H54 (cell line): ENCODE measurements at regions not wholly inside any gene's neighbourhood (a gene's known extent, or its start where the extent isn't known, plus 50 kb on each side); places are given as distances from the start of the nearest gene placed in this dataset.

Experiments
- DNase-seq: peaks from one replicate; pipeline ENCODE4 v3.0.0; 2011; ENCODE audit warnings: low spot score, mixed read lengths; ENCODE audit not compliant: insufficient read length
- FAIRE-seq: peaks from 3 replicates; lab custom pipeline; 2011; peaks lifted over from hg19 to GRCh38; lab: Jason Lieb, UNC
- POLR2A ChIP-seq: IDR thresholded peaks from 2 replicates; pipeline ENCODE4 v1.6.1; 2011; ENCODE audit warnings: low read depth, mild to moderate bottlenecking, low read length

GRCh38 chr15:39181940-39182339 is 398.9 kb upstream of the THBS1 start:
- DNase-seq (no peak), FAIRE-seq (peak; percentile 36)
- no peak for TF ChIP-seq POLR2A

DNA sequence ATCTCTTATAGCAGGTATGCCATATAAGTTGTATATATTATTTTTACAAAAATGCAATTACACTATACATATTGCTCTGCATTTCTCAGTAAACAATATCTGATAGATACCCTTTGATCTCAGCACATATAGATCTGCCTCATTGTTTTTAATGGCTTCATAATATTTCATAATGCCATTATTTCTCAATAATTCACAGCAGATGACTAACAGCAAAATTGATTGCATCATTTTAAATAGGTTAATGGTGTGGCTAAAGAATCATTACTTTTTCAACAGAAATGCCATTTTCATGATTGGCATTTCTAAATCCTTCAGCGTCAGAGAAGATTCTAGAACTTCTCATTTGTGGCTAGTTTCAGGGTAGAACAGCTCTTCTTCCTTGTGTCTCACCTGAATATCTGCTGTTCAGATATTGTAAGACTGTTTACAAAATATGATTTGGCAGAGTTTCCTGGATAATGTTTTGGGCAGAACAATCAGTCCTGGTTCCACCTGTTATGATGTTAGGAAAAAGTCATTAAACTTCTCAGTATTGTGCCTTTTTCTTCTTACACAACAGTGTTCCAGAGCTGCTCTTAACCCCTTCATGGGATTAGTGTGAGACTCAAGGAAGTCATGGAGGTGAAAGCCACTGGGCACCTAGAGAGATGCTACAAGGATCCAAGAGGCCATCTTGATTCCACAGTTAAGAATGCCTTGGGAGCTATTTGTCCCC is 397.6 kb upstream of the THBS1 start:
- FAIRE-seq = peak; percentile 6

GRCh38 chr15:39184701-39185390 is 396.0 kb upstream of the THBS1 start:
- TF ChIP-seq POLR2A = no peak
- no peak for FAIRE-seq
- DNase-seq = no peak

More for the DNA sequence above, 397.6 kb upstream of the THBS1 start:
- no peak for TF ChIP-seq POLR2A
- DNase-seq = no peak

DNA sequence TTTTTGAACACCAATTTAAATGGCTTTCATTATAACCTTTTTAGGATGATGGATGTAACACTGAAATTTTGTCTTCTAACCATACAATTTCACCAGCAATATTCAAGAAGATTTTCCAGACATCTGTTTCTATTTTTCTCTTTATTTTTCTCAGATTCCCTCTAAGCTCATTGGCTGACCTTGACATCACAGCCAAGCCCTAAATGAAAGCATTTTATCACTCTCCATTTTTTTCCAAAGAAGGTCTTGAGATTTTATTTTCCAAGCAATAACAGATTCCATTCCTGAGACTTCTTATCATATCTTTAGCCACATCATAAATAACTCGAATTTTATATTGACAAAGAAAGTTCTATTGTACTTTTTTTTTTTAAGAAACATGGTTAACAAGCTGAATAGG is 392.6 kb upstream of the THBS1 start:
- FAIRE-seq = no peak
- DNase-seq = no peak
- no peak for TF ChIP-seq POLR2A

DNA sequence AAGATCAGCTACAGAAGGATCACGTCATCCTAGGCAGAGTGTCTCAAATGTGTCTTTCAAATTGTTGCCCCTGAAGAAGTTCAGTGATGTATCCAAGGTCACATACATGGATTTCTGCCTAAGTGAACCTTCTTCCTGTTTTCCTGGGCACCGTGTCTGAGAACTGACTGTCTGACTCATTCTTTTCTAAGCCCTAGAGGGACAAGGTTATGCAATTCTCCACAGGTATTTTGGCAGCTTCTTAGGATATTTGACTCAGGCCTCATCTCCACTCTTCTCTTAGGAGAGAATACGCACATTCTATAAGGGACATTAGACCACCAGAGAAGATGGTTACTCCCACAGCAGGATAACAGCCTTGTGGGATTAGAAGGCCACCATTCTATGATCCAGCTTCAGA is 391.9 kb upstream of the THBS1 start:
- DNase-seq (no peak), FAIRE-seq (peak; percentile 96)
- no peak for TF ChIP-seq POLR2A

DNA sequence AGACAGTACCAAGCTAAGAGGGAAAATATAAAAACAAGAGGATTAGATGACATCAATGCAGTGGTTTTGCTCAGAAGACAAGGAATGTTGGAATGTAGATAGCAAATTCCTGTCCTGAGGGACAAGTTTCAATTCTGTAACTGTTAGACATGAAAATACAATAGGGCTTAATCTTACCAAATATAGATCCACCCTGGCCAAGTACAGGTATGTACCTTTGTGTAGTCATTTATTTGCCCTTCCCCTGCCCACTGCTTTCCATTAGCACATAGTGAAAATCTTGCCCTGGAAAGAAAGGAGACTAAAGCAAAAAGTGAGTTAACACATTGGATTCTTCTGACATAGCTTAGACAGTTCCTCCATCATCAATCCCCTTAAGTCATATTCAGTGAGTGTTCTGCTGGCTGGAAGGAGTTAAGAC is 389.0 kb upstream of the THBS1 start:
- no peak for DNase-seq
- no peak for FAIRE-seq
- no peak for TF ChIP-seq POLR2A

DNA sequence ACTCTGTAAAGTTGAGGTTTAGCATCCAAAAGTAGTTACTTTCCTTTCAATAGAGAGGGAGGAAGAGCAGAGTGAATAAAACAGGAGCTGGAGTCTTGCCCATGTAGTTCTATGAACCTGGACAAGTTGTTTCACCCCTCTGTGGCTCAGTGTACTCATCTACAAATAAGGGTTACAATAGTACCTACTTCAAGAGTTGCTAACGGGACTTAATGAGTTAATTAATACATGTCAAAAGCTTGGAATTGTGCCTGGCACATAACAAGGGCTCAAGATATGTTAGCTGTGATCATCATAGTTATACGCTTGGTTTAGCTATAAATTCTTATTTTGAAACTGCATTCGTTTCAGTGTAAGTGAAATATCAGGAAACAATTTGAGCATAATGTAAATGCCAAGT is 388.5 kb upstream of the THBS1 start:
- DNase-seq (no peak), FAIRE-seq (no peak)
- TF ChIP-seq POLR2A = no peak

DNA sequence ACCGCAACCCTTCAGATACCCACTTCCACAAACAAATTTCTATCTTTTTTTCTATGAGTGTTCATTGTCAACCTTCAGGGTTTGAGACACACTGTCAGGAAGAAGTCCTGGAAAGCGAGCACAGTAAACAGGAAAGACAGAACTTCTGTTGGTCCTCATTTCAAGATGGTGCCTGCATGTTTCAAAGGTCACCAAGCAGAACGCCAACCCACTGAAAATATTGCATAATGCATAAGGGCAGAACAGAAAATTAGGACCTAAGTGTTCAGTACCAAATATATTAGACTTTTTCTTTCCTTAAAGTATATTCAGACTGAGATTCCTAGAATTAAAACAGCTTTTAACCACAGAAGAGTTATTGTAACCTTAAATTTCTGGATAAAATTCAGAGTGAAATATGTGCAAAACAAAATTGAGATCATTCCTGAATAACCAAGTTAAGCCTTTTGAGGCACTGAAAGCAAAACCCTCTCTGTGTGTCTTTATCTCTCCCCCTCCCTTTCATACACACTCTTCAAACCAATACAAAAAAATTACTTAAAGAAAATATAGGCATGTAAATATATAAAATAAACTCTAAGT is 387.8 kb upstream of the THBS1 start:
- DNase-seq = no peak
- no peak for TF ChIP-seq POLR2A
- no peak for FAIRE-seq

DNA sequence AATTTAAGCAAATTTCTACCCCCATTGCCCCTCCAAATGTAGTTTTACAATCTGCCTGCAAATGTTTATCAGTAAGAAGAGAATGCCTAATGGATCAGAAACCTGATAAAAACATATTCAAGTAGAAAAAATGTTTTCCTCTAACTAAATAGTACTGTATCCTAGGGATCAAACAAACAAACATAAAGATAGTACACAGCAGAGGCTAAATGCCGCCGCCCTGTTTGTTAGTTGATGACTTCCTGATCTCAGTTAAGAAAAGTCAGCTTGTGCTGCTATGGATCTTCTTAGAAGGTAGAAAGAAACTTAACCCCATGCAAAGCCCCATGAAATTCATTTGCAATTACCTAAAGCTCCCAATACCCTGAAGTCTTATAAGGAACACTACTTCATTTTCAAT is 387.3 kb upstream of the THBS1 start:
- DNase-seq = no peak
- FAIRE-seq = no peak

GRCh38 chr15:39194106-39194830 is 386.6 kb upstream of the THBS1 start:
- DNase-seq (no peak), FAIRE-seq (no peak)
- TF ChIP-seq POLR2A = no peak

More for the DNA sequence above, 387.3 kb upstream of the THBS1 start:
- no peak for TF ChIP-seq POLR2A

DNA sequence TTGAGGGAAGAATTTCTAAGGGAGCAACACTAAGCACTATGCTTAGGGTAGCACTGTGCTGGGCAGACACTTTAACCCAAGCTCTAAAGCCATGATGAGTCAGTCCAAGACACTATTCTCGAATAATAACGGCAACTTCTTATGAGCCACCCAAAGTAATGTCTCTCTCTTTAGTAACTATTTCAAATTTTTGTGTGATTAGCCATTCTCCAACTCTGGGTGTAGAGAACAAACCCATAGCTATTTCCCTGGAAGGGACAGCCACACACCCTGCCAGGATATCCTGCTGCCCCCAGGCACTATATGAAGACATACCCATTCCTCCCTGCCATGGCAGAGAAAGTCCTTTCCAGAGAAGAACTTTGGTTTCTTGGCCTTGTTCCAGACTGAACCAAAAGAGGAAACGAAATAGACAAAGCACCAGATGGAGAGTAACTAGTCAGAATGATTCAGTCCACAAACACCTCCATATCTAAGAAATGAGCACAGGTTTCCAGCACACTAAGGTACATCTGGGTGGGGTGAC is 384.9 kb upstream of the THBS1 start:
- FAIRE-seq = peak; percentile 81
- TF ChIP-seq POLR2A = no peak
- DNase-seq = peak; percentile 43

DNA sequence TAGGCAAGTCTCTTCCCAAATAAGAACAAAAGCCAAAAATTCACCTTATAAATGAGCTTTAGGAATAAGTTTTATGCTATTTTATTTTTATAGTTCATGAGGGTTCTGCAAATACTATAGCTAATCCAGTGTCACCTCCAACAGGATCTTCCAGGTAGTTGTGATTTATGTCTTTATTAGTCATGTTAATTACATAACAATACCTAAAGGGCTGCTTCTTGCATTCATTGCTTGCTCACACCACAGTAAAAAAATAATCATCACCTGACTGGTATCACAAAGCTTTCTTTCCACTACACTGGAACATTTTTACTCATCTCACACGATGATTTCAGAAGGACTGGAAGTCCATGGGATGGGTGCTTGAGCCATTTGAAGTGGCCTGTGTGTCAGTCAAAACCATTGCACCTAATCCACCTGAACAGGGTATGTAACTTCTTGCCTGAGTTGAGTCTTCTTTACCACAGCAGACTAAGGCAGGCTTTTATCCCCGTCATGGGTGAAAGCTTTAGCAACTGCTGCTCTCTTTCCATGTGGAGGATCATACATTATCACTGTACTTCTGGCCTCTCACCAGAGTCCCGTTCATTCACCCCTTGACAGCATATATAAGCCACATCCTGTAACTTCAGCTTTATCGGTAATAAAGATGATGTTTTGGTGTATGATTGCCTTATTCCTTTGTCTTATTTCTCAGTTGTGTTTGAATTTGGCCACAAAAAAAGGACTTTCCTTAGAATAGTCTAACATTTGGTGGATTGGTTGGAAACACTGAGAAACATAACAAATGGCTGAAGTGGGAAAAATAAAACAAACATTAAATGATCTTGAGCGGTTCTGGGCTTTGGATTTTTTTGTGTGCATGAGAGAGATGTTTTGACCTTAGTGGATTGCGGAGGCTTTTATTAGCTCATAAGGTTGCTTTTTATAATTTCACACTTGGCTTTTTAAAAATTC is 382.6 kb upstream of the THBS1 start:
- no peak for FAIRE-seq
- no peak for DNase-seq
- TF ChIP-seq POLR2A = no peak

DNA sequence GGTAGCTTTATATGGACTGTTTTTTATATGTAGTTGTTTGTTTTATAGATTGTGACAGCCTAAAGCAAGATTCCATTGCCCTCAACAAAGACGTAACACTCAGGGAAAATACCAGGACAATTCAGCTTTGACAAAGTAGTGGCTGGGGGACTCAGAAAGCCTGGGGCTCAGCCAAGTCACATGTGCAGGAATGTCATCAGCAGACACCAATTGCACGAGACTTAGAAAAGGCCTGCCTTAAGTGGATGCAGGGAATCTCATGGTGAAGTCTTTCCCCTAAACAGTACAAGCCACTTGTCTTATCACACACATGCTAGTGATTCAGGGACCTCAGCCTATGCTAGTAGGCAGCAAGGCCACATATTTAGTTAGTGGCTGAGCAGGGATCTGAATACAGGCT is 381.8 kb upstream of the THBS1 start:
- no peak for TF ChIP-seq POLR2A
- FAIRE-seq (no peak), DNase-seq (no peak)
